HCT116 (cell line): ENCODE measurements at regions not wholly inside any gene's neighbourhood (a gene's known extent, or its start where the extent isn't known, plus 50 kb on each side); places are given as distances from the start of the nearest gene placed in this dataset.

Experiments used
- ATAC-seq: fragments of 200-7000 bp; cut with Tn5 transposase; 2 replicates; pipeline ENCODE4 v1.9.1; 2020; ENCODE audit warnings: mild to moderate bottlenecking, moderate library complexity
- BruUV-seq: library from RNA; stranded (reverse); fragments of 400-500 nt; replicated peaks from 2 replicates; lab custom pipeline; 2021; lab: Mats Ljungman, UMichigan
- CTCF ChIA-PET: fragments of 300-600 bp; sonication (Branson Sonifier 250); formaldehyde crosslinking; loops from one replicate; lab custom pipeline; 2021; ENCODE audit warnings: antibody characterized with exemption; lab: Charles Lee
- POLR2A ChIA-PET: fragments of 300-600, 350-600 bp; sonication (Branson Sonifier 250); formaldehyde crosslinking; loops from one replicate; lab custom pipeline; 2021; ENCODE audit warnings: antibody characterized with exemption; lab: Charles Lee
- RAD21 ChIA-PET, 2 experiments: fragments of 300-600 bp; sonication (Branson Sonifier 250); formaldehyde crosslinking; loops; one replicate each; lab custom pipeline; 2023; ENCODE audit warnings: low total read pairs in 2 of 2; ENCODE audit not compliant: uncharacterized antibody in 2 of 2, unreplicated experiment in 2 of 2, low non-redundant PET in 1 of 2; lab: Charles Lee
- DNase-seq: peaks from one replicate; pipeline ENCODE4 v3.0.0-alpha.2; 2010; ENCODE audit warnings: low read depth, low spot score
- H2AFZ ChIP-seq: fragments of 200-600 bp; shearing (Covaris generic), sonication (generic); 2 replicates; pipeline ENCODE4 v1.6.1; 2017; ENCODE audit warnings: low read depth, mixed run types, mixed read lengths, antibody characterized with exemption, low read length; ENCODE audit not compliant: poor library complexity, severe bottlenecking
- H3K27ac ChIP-seq: 2 replicates; pipeline ENCODE4 v1.5.1; 2012; ENCODE audit warnings: low read depth, low read length
- H3K27me3 ChIP-seq: fragments of 200-600 bp; sonication (generic); 2 replicates; pipeline ENCODE4 v1.6.1; 2016; ENCODE audit warnings: mixed run types, low read length, mixed read lengths; ENCODE audit not compliant: insufficient read depth
- H3K36me3 ChIP-seq, 2 experiments: fragments of 200-500 bp in 1 of 2; fragments of 200-600 bp in 1 of 2; sonication (Bioruptor generic) in 1 of 2; sonication (generic) in 1 of 2; 2 replicates each; pipeline versions ENCODE4 v1.5.1 to v1.6.1; 2014 to 2016; ENCODE audit warnings: low read length in 2 of 2, inconsistent platforms in 1 of 2, mixed read lengths in 1 of 2, mixed run types in 1 of 2; ENCODE audit not compliant: insufficient read depth in 2 of 2, control insufficient read depth in 1 of 2
- H3K4me1 ChIP-seq, 2 experiments: fragments of 200-600 bp in 1 of 2; sonication (generic) in 1 of 2; 2 replicates each; pipeline versions ENCODE4 v1.5.1 to v1.6.1; 2012 to 2017; ENCODE audit warnings: low read length in 2 of 2, inconsistent platforms in 1 of 2, mild to moderate bottlenecking in 1 of 2, mixed read lengths in 1 of 2, mixed run types in 1 of 2, moderate library complexity in 1 of 2; ENCODE audit not compliant: insufficient read depth in 2 of 2, control insufficient read depth in 1 of 2
- H3K4me2 ChIP-seq: fragments of 200-600 bp; sonication (generic); 2 replicates; pipeline ENCODE4 v1.6.1; 2017; ENCODE audit warnings: mixed run types, low read length, mixed read lengths
- H3K4me3 ChIP-seq, 2 experiments: fragments of 200-600 bp in 1 of 2; sonication (generic) in 1 of 2; replicated peaks in 1 of 2; 2 replicates each; pipeline ENCODE4 v1.5.1; 2011 to 2016; ENCODE audit warnings: low read length in 2 of 2, control low read depth in 1 of 2, low read depth in 1 of 2, mild to moderate bottlenecking in 1 of 2, mixed read lengths in 1 of 2, mixed run types in 1 of 2
- H3K79me2 ChIP-seq: fragments of 200-600 bp; sonication (generic); 2 replicates; pipeline ENCODE4 v1.6.1; 2017; ENCODE audit warnings: mild to moderate bottlenecking, mixed run types, low read length, moderate library complexity, mixed read lengths; ENCODE audit not compliant: insufficient read depth
- H3K9ac ChIP-seq: fragments of 200-600 bp; sonication (generic); 2 replicates; pipeline ENCODE4 v1.6.1; 2016; ENCODE audit warnings: low read length, mixed read lengths
- H3K9me2 ChIP-seq: fragments of 200-600 bp; sonication (generic), shearing (Covaris generic); 2 replicates; pipeline ENCODE4 v1.6.1; 2017; ENCODE audit warnings: mixed run types, mild to moderate bottlenecking, moderate library complexity; ENCODE audit not compliant: insufficient read depth
- H3K9me3 ChIP-seq, 2 experiments: fragments of 200-500 bp in 1 of 2; fragments of 200-600 bp in 1 of 2; sonication (Bioruptor generic) in 1 of 2; sonication (generic) in 1 of 2; 2 replicates each; pipeline ENCODE4 v1.6.1; 2014 to 2017; ENCODE audit warnings: low read length in 2 of 2, mixed read lengths in 2 of 2, inconsistent platforms in 1 of 2, low read depth in 1 of 2, mild to moderate bottlenecking in 1 of 2, mixed run types in 1 of 2, moderate library complexity in 1 of 2; ENCODE audit not compliant: control insufficient read depth in 1 of 2, insufficient read depth in 1 of 2
- H4K20me1 ChIP-seq: fragments of 200-600 bp; sonication (generic), shearing (Covaris generic); 2 replicates; pipeline ENCODE4 v1.6.1; 2017; ENCODE audit warnings: mixed run types, mild to moderate bottlenecking, moderate library complexity; ENCODE audit not compliant: insufficient read depth
- CBX3 ChIP-seq: IDR thresholded peaks from 2 replicates; pipeline ENCODE4 v1.6.1; 2012; ENCODE audit warnings: low read depth
- CEBPB ChIP-seq: IDR thresholded peaks from 2 replicates; pipeline ENCODE4 v1.6.1; 2012; ENCODE audit warnings: low read depth
- ELF1 ChIP-seq: IDR thresholded peaks from 2 replicates; pipeline ENCODE4 v1.6.1; 2012; ENCODE audit warnings: low read depth, borderline replicate concordance
- FOSL1 ChIP-seq: IDR thresholded peaks from 2 replicates; pipeline ENCODE4 v1.6.1; 2012; ENCODE audit warnings: low read depth
- JUND ChIP-seq: IDR thresholded peaks from 2 replicates; pipeline ENCODE4 v1.6.1; 2012
- REST ChIP-seq: IDR thresholded peaks from 2 replicates; pipeline ENCODE4 v1.6.1; 2012; ENCODE audit warnings: low read depth
- SIN3A ChIP-seq: IDR thresholded peaks from 2 replicates; pipeline ENCODE4 v1.6.1; 2012; ENCODE audit warnings: low read depth
- SP1 ChIP-seq: IDR thresholded peaks from 2 replicates; pipeline ENCODE4 v1.6.1; 2012; ENCODE audit warnings: low read depth
- SRF ChIP-seq: IDR thresholded peaks from 2 replicates; pipeline ENCODE4 v1.6.1; 2012; ENCODE audit warnings: low read depth
- ZBTB33 ChIP-seq: IDR thresholded peaks from 2 replicates; pipeline ENCODE4 v1.6.1; 2011; ENCODE audit warnings: mild to moderate bottlenecking, low read length, moderate library complexity; ENCODE audit not compliant: insufficient replicate concordance; ENCODE audit errors: extremely low read depth
- intact Hi-C: fragments of 100-400 bp; cut with micrococcal nuclease; formaldehyde crosslinking; loops from 2 replicates; pipeline ENCODE4 v1.10.0; 2022

GRCh38 chr15:31842532-31843195, 187.7 kb upstream of the CHRNA7 start:
- H3K9ac ChIP-seq = no peak overlapping the region
- no peak overlapping the region for H2AFZ ChIP-seq
- intact Hi-C loops = no loop called here
- H3K79me2 ChIP-seq = no peaks in the 10 kb centered on the region
- H3K4me1 ChIP-seq = peaks cover 0 to 3% of the 10 kb centered on the region in 2 experiments; a peak in 1 of 4 replicates
- H4K20me1 ChIP-seq = no peaks in the 10 kb centered on the region
- BruUV-seq = no TSS peak
- RAD21 ChIA-PET = no interaction called here
- no peak overlapping the region for H3K4me2 ChIP-seq
- CTCF ChIA-PET = no interaction called here
- DNase-seq = no peak
- H3K4me3 ChIP-seq = no peak overlapping the region
- no peaks in the 10 kb centered on the region for H3K36me3 ChIP-seq
- POLR2A ChIA-PET = no interaction called here
- ATAC-seq = no peak
- TF ChIP-seq SIN3A = no peak
- TF ChIP-seq JUND = no peak
- no peak for TF ChIP-seq REST
- TF ChIP-seq CEBPB = no peak
- no peak for TF ChIP-seq ELF1
- TF ChIP-seq SRF = no peak
- no peak for TF ChIP-seq CBX3
- no peak for TF ChIP-seq FOSL1
- no peak for TF ChIP-seq SP1
- no peak for TF ChIP-seq ZBTB33
- no peak overlapping the region for H3K27ac ChIP-seq
- H3K27me3 ChIP-seq = no peaks in the 10 kb centered on the region
- no peaks in the 10 kb centered on the region for H3K9me3 ChIP-seq
- no peaks in the 10 kb centered on the region for H3K9me2 ChIP-seq
